Liver (tissue), 3 donors: ENCODE measurements at regions not wholly inside any gene's neighbourhood (a gene's known extent, or its start where the extent isn't known, plus 50 kb on each side); places are given as distances from the start of the nearest gene placed in this dataset.

Source experiments
- ATF3 ChIP-seq: IDR thresholded peaks from 2 replicates; pipeline ENCODE4 v1.6.1; 2016; ENCODE audit warnings: antibody characterized with exemption
- CTCF ChIP-seq: fragments of 150-350 bp; IDR thresholded peaks from 2 replicates; pipeline ENCODE4 v1.5.1; 2017; ENCODE audit warnings: improper control_type of control experiment, low read depth, low read length; ENCODE audit not compliant: missing input control
- EGR1 ChIP-seq, 2 donors: IDR thresholded peaks; 2 replicates each; pipeline ENCODE4 v1.6.1; 2016 to 2018; ENCODE audit warnings: antibody characterized with exemption in 2 of 2, low read depth in 2 of 2
- GABPA ChIP-seq, 2 donors: IDR thresholded peaks in 1 of 2; conservative IDR thresholded peaks in 1 of 2; 2 replicates each; pipeline ENCODE4 v1.6.1; 2016; ENCODE audit warnings: antibody characterized with exemption in 2 of 2, mild to moderate bottlenecking in 1 of 2, moderate library complexity in 1 of 2
- HNF4A ChIP-seq, 2 donors: conservative IDR thresholded peaks; 2 replicates each; pipeline ENCODE4 v1.6.1; 2016; ENCODE audit warnings: antibody characterized with exemption in 2 of 2, mild to moderate bottlenecking in 2 of 2
- HNF4G ChIP-seq: IDR thresholded peaks from 2 replicates; pipeline ENCODE4 v1.6.1; 2016; ENCODE audit warnings: antibody characterized with exemption
- JUND ChIP-seq, 2 donors: IDR thresholded peaks; 2 replicates each; pipeline ENCODE4 v1.6.1; 2016; ENCODE audit warnings: antibody characterized with exemption in 2 of 2
- MAX ChIP-seq: IDR thresholded peaks from 2 replicates; pipeline ENCODE4 v1.6.1; 2016; ENCODE audit warnings: antibody characterized with exemption
- RAD21 ChIP-seq, 2 donors: IDR thresholded peaks; 2 replicates each; pipeline ENCODE4 v1.6.1; 2016; ENCODE audit warnings: antibody characterized with exemption in 2 of 2, mild to moderate bottlenecking in 2 of 2
- REST ChIP-seq: IDR thresholded peaks from 2 replicates; pipeline ENCODE4 v1.6.1; 2016; ENCODE audit warnings: antibody characterized with exemption, mild to moderate bottlenecking
- RXRA ChIP-seq, 2 donors: IDR thresholded peaks; 2 replicates each; pipeline ENCODE4 v1.6.1; 2017 to 2018; ENCODE audit warnings: antibody characterized with exemption in 2 of 2, mild to moderate bottlenecking in 1 of 2
- SP1 ChIP-seq: IDR thresholded peaks from 2 replicates; pipeline ENCODE4 v1.6.1; 2018; ENCODE audit warnings: antibody characterized with exemption, mild to moderate bottlenecking
- TAF1 ChIP-seq: conservative IDR thresholded peaks from 2 replicates; pipeline ENCODE4 v1.6.1; 2016; ENCODE audit warnings: antibody characterized with exemption, mild to moderate bottlenecking
- YY1 ChIP-seq: IDR thresholded peaks from 2 replicates; pipeline ENCODE4 v1.6.1; 2016; ENCODE audit warnings: antibody characterized with exemption, mild to moderate bottlenecking
- donor health status: healthy.
- donor health status: healthy.

- TF ChIP-seq CTCF (no peak), REST (no peak), JUND (IDR thresholded peaks at IDR 0.05) (no peak), GABPA (IDR thresholded peaks at IDR 0.05 in 1 of 2, conservative IDR thresholded peaks at IDR 0.05 in 1 of 2) (no peak), MAX (no peak), RAD21 (IDR thresholded peaks at IDR 0.05) (no peak), ATF3 (no peak), YY1 (no peak), HNF4A (conservative IDR thresholded peaks at IDR 0.05) (no peak), SP1 (no peak), RXRA (IDR thresholded peaks at IDR 0.05) (no peak), EGR1 (IDR thresholded peaks at IDR 0.05; ENCODE audit: low read depth in 2 of 2) (no peak), TAF1 (no peak), HNF4G (no peak)
Observed at GRCh38 chr12:131616043-131616700, 94.7 kb upstream of the SFSWAP start.
